OCI-LY1 (cell line): ENCODE measurements at regions not wholly inside any gene's neighbourhood (a gene's known extent, or its start where the extent isn't known, plus 50 kb on each side); places are given as distances from the start of the nearest gene placed in this dataset.

Experiments
- H2AFZ ChIP-seq: fragments of 200-600 bp; sonication (generic), shearing (Covaris generic); 2 replicates; pipeline ENCODE4 v1.6.0; 2014; ENCODE audit warnings: antibody characterized with exemption, mild to moderate bottlenecking, low read length
- H3F3A ChIP-seq: fragments of 200-600 bp; sonication (generic), shearing (Covaris generic); 2 replicates; pipeline ENCODE4 v1.6.0; 2014; ENCODE audit warnings: mild to moderate bottlenecking, antibody characterized with exemption, low read length, moderate library complexity; ENCODE audit not compliant: insufficient read depth
- H3K27ac ChIP-seq: fragments of 200-600 bp; sonication (generic); 2 replicates; pipeline ENCODE4 v1.5.1; 2014; ENCODE audit warnings: low read length, mixed run types, mild to moderate bottlenecking, low read depth; ENCODE audit not compliant: poor library complexity, severe bottlenecking
- H3K27me3 ChIP-seq: fragments of 200-600 bp; sonication (generic); 2 replicates; pipeline ENCODE4 v1.6.0; 2014; ENCODE audit warnings: antibody characterized with exemption, mild to moderate bottlenecking, low read length, moderate library complexity; ENCODE audit not compliant: insufficient read depth
- H3K36me3 ChIP-seq: fragments of 200-600 bp; sonication (generic); 2 replicates; pipeline ENCODE4 v1.6.1; 2014; ENCODE audit warnings: mild to moderate bottlenecking, antibody characterized with exemption, low read length, moderate library complexity, mixed read lengths; ENCODE audit not compliant: insufficient read depth
- H3K4me1 ChIP-seq: fragments of 200-600 bp; sonication (generic); 2 replicates; pipeline ENCODE4 v1.5.1; 2014; ENCODE audit warnings: mild to moderate bottlenecking, low read length, moderate library complexity; ENCODE audit not compliant: insufficient read depth, severe bottlenecking
- H3K4me2 ChIP-seq: fragments of 200-600 bp; sonication (generic), shearing (Covaris generic); 2 replicates; pipeline ENCODE4 v1.6.1; 2014; ENCODE audit warnings: low read length
- H3K4me3 ChIP-seq: fragments of 200-600 bp; sonication (generic); 2 replicates; pipeline ENCODE4 v1.5.1; 2014; ENCODE audit warnings: low read length, low read depth, mild to moderate bottlenecking, mixed read lengths; ENCODE audit not compliant: poor library complexity, severe bottlenecking
- H3K79me2 ChIP-seq: fragments of 200-600 bp; shearing (Covaris generic); 2 replicates; pipeline ENCODE4 v1.6.1; 2016; ENCODE audit warnings: mixed run types, low read length, mixed read lengths; ENCODE audit not compliant: insufficient read depth
- H3K9ac ChIP-seq: fragments of 200-600 bp; sonication (generic), shearing (Covaris generic); 2 replicates; pipeline ENCODE4 v1.6.1; 2014; ENCODE audit warnings: mild to moderate bottlenecking, low read length, mixed read lengths
- H3K9me2 ChIP-seq: fragments of 200-600 bp; sonication (generic), shearing (Covaris generic); 2 replicates; pipeline ENCODE4 v1.6.1; 2014; ENCODE audit warnings: low read depth, mild to moderate bottlenecking, low read length, mixed read lengths
- H3K9me3 ChIP-seq: fragments of 200-600 bp; shearing (Covaris generic); 2 replicates; pipeline ENCODE4 v1.6.1; 2014; ENCODE audit warnings: low read length, mixed read lengths
- H4K20me1 ChIP-seq: fragments of 200-600 bp; sonication (generic), shearing (Covaris generic); 2 replicates; pipeline ENCODE4 v1.6.0; 2016; ENCODE audit warnings: mild to moderate bottlenecking, low read length; ENCODE audit not compliant: insufficient read depth
- EZH2 ChIP-seq: fragments of 200-600 bp; sonication (generic), shearing (Covaris generic); IDR thresholded peaks from 2 replicates; pipeline ENCODE4 v1.8.0; 2017; ENCODE audit warnings: borderline replicate concordance, mixed run types, mild to moderate bottlenecking, antibody characterized with exemption, low read length, moderate library complexity, mixed read lengths
- TF ChIP-seq, protein P1 (sequence below): fragments of 200-600 bp; sonication (generic), shearing (Covaris generic); IDR thresholded peaks from 2 replicates; pipeline ENCODE4 v1.5.1; 2017; ENCODE audit warnings: mild to moderate bottlenecking, antibody characterized with exemption, low read length, moderate library complexity, mixed read lengths

DNA sequence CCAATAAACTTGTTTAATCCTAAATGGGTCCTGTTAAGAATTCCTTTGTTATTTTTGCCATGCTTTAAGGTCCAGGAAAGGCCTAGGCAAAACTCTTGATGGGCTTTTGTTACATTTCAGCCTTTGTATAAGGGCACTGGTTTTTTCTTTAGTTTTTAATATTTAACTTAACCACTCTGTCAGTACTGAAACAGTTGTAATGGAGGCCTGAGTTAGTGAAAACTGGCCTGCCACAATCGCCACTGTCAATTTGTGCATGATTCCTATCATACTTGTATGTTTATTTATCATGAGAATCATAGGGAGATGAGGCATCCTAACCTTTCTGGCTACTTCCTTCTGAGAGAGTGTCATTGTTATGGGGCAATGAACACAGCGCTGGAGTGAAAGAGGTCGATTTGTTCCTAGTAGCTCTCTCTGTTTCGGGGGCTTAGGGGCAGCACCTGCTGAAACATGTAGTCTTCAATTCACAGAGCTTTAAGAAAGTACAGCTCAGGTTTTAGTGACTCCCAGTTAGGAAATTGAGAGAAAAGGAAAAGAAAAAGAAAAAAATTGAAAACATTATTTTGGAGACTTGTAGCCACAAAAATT is 393.8 kb upstream of the FSTL5 start:
- Histone ChIP-seq H3K4me1 (no peaks in the 10 kb centered on the region), H4K20me1 (no peaks in the 10 kb centered on the region), H3K36me3 (no peaks in the 10 kb centered on the region), H2AFZ (no peak overlapping the region), H3K27me3 (no peaks in the 10 kb centered on the region), H3K79me2 (no peaks in the 10 kb centered on the region), H3K9me2 (no peaks in the 10 kb centered on the region), H3K9me3 (no peaks in the 10 kb centered on the region), H3F3A (no peaks in the 10 kb centered on the region), H3K4me2 (no peak overlapping the region), H3K27ac (no peak overlapping the region), H3K4me3 (no peak overlapping the region), H3K9ac (no peak overlapping the region)
- no peak for TF ChIP-seq EZH2
- TF ChIP-seq, protein P1, sequence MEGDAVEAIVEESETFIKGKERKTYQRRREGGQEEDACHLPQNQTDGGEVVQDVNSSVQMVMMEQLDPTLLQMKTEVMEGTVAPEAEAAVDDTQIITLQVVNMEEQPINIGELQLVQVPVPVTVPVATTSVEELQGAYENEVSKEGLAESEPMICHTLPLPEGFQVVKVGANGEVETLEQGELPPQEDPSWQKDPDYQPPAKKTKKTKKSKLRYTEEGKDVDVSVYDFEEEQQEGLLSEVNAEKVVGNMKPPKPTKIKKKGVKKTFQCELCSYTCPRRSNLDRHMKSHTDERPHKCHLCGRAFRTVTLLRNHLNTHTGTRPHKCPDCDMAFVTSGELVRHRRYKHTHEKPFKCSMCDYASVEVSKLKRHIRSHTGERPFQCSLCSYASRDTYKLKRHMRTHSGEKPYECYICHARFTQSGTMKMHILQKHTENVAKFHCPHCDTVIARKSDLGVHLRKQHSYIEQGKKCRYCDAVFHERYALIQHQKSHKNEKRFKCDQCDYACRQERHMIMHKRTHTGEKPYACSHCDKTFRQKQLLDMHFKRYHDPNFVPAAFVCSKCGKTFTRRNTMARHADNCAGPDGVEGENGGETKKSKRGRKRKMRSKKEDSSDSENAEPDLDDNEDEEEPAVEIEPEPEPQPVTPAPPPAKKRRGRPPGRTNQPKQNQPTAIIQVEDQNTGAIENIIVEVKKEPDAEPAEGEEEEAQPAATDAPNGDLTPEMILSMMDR, result no peak

- TF ChIP-seq, protein P1, result no peak
- no peak for TF ChIP-seq EZH2
- Histone ChIP-seq H4K20me1 (no peaks in the 10 kb centered on the region), H3K4me1 (no peaks in the 10 kb centered on the region), H3K4me3 (no peak overlapping the region), H3K27me3 (no peaks in the 10 kb centered on the region), H3K4me2 (no peak overlapping the region), H3K9me3 (no peaks in the 10 kb centered on the region), H3F3A (no peaks in the 10 kb centered on the region; the same call in 1 of the 2 replicates), H3K36me3 (no peaks in the 10 kb centered on the region), H3K79me2 (no peaks in the 10 kb centered on the region), H3K9me2 (no peaks in the 10 kb centered on the region), H3K9ac (no peak overlapping the region), H3K27ac (no peak overlapping the region), H2AFZ (no peak overlapping the region)
Observed at GRCh38 chr4:162535121-162535520, 371.3 kb upstream of the FSTL5 start.

GRCh38 chr4:162523171-162523570 is 359.4 kb upstream of the FSTL5 start:
- H4K20me1 ChIP-seq, result no peaks in the 10 kb centered on the region

More at GRCh38 chr4:162523171-162523570, 359.4 kb upstream of the FSTL5 start:
- Histone ChIP-seq H3F3A (no peaks in the 10 kb centered on the region), H3K36me3 (no peaks in the 10 kb centered on the region), H2AFZ (no peak overlapping the region), H3K4me1 (no peaks in the 10 kb centered on the region), H3K4me3 (no peak overlapping the region), H3K9me3 (no peaks in the 10 kb centered on the region), H3K4me2 (no peak overlapping the region), H3K9me2 (no peaks in the 10 kb centered on the region), H3K9ac (no peak overlapping the region), H3K27ac (no peak overlapping the region), H3K79me2 (no peaks in the 10 kb centered on the region), H3K27me3 (no peaks in the 10 kb centered on the region)
- TF ChIP-seq, protein P1, result no peak
- no peak for TF ChIP-seq EZH2
